GM18870 (cell line): ENCODE measurements at regions not wholly inside any gene's neighbourhood (a gene's known extent, or its start where the extent isn't known, plus 50 kb on each side); places are given as distances from the start of the nearest gene placed in this dataset.

ENCODE experiments used
- ATAC-seq: cut with Tn5 transposase; IDR thresholded peaks from one replicate; pipeline ENCODE4 v1.9.1; 2021; ENCODE audit warnings: moderate library complexity; ENCODE audit not compliant: unreplicated experiment

DNA sequence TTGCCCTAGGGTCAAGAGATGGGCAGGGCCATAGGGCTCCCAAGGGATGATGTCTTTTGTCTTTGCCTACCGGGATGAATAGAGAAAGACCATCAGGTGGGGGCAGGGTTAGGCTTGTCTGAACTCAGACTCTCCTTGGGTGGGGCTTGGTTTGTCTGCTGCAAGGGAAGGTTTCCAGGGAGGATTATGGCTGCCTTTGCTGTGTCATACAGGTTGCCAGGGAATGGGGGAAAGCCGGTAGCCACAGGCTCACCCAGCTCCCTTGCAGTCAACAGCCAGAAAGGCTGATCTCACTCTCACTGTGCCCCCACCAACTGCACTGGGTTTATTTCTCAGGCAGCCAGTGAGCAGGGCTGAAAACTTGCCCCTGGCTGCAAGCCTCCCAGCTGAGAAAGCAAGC, 253.2 kb downstream of the POLR1F start:
- no peak for ATAC-seq

DNA sequence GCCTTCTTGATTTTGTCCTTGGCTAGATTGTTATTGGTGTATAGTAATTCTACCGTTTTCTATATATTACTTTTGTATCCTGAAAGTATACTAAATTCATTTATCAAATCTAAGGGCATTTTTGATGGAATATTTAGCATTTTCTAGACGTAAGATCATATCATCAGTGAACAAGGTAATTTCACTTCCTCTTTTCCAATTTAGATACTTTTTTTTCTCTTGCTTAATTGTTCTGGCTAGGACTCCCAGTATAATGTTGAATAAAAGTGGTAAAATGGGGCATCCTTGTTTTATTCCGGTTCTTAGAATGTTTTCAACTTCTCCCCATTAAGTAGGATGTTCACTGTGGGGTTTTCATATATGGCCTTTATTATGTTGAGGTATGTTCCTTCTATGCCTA, 260.7 kb downstream of the POLR1F start:
- no peak for ATAC-seq

DNA sequence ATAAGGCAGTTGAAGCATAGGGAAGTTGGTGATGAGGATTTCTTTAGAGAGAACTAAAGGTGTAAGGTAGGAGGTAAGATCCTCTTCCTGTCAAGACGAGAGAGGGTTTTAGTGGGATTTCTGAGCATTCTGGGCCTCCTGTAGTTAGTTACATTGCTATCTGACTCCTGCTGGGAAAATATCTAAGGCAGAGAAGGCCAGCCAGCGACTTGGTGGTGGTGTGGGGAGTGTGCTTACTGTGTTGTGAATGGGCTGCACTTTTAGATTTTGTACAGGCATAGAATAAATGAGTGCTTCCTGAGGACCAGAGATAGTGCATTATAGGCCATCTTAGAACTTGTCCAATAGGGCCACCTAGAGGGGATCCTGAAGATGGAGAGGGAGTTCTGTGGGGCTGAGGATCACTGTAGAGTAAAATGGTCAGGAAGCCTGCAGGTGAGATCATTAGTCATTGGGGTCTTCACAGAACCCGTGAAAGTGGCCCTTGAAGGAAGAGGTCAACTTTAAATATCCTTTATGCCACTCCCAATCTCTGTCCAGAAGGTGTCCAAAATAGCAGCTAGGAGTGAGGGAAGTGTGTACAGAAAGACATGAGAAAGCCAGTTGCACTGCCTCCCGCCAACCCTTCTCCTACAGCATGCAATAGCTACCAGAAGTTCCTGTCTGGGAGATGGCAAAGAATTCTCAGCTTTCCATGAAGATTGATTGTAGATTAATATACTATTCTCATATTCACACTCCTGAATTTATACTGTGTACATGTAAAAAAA, 266.6 kb downstream of the POLR1F start:
- ATAC-seq = no peak

DNA sequence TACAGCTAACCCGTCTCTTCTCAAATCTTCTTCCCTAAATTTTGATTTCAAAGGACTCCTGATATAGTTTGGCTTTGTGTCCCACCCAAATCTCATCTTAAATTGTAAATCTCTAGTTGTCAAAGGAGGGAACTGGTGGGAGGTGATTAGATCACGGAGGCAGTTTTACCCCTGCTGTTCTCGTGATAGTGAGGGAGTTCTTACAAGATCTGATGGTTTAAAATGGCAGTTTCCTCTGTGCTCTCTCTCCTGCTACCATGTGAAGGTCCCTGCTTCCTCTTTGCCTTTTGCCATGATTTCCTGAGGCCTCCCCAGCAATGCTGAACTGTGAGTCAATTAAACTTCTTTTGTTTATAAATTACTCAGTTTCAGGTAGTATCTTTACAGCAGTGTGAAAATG, 269.3 kb downstream of the POLR1F start:
- ATAC-seq = no peak

DNA sequence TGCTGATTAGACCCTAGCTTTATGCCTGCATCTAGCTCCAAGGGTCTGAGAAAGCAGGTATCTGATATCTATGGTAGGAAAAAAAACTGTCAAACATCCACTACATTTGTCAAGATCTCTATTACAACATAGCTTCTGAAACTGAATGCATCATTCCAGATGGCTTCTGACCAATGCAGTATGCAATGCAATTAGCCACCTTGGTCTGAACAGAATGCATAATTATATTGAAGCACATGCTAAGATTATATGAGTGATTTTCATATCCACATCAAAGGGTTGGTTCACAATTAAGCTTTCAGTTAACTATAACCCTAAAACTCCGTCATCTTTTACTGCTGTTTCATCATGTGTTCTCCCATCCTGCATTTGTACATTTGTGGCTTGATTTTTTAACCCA, 271.4 kb downstream of the POLR1F start:
- no peak for ATAC-seq

DNA sequence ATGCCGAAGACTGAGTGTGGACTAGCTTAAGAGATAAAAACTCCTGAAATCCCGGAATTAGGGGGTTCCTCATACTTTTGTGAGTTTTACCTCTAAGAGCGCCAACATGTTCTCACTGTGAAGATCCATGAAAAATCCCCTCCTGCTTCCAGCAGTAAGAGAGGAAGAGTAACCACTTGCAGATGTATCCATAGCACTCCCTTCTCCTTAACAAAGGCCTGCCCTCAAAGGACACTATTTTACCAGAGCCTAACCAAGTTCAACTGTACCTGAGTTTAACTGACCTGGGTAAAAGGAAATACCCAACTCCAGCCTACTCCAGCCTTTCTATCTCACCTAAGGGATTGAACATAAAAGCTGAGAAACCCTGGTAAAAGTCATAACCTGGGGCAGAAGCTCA, 280.9 kb downstream of the POLR1F start:
- ATAC-seq = no peak

DNA sequence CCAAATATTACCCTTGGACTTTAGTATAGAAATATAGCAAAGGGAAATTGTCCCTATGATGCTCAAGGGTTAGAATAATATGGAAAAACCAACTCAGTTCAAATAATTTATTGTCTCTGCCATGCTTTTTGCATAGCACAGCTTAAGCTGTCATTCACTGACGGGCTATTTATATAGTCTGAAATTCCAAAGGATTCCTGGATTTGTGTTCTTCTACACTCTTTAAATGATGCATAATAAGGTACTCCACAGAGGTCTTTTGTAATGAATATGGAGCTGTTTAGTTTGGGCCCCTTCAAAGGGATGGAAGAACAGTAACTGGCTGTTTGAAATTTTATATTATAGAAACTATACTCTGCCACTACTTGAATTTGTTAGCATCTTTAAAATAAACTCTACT, 276.6 kb upstream of the FERD3L start:
- ATAC-seq = no peak

DNA sequence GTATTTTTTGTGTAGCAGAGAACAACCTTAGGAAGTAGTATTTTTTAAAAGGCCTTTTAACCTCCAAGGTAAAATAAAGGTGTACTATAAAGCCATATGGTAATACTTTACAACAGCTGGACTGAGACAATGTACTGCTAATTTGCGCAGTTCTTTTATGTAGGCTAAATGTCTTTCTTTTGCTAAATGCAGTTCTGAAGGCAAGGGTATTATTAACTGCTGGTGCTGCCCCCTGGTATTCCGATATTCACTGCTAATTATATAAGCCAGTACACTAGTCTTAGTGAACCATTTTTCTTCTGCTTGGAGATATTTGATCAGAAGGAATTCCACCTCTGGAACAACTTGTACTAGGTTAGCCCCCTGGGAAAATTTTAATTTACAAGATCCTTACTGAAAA, 272.0 kb upstream of the FERD3L start:
- ATAC-seq = no peak

DNA sequence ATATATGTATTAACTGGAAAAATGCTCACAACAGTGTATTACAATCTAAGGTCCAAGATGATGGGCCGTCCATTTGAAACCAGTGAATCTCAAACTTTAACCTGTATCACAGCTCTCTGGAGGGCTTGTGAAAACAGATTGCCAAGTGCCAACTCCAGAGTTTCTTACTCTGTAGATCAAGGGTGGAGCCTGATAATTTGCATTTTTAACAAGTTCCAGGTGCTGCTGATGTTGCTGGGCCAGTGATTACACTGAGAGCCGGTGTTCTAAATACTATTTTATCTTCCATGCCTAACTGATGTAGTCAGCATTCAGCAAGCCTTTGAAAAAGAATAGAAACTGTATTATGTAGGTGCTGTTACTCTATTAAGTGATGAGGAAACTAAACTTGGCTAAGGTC, 269.9 kb upstream of the FERD3L start:
- no peak for ATAC-seq

DNA sequence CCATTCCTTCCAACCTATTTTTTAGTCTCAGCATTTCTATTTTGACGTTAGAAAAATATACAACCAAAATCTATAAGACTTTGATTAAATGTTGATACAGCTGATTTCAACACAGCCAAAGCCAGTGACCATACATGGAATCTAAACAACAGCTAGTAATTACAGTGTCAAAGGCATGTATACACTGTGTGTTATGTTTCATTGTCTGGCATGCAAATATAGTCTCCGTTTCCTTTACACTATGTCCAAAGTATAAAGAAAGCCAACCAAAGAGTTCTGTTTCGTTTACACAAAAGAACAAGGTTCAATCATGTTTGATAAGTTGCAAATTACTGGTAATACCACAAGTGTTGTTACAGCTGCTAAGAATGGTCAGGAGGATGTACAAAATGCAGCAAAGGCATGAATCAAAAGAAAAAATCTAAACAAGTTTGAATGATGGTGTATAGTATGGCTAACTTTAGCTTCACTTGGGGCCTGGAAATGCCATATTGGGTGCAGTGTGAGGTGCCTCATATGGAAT, 268.3 kb upstream of the FERD3L start:
- no peak for ATAC-seq

DNA sequence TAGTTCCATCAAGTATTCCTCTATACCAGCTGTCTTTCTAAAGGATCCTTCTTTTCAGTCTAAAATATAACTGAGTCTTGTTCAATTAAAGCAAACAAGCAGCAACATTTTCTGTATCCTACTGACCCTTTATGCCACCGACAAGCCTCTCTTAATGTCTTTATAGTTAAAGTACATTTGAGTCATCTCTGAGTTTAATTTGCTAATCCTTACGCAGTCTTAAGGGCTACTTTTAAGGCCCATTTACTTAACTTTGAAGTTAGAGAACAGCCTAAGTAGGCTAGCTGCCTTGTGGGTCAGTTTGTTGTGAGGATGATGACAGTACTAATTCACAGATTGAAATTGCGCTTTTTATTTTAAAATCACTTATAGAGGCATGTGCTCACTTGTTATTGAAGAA, 265.5 kb upstream of the FERD3L start:
- no peak for ATAC-seq

DNA sequence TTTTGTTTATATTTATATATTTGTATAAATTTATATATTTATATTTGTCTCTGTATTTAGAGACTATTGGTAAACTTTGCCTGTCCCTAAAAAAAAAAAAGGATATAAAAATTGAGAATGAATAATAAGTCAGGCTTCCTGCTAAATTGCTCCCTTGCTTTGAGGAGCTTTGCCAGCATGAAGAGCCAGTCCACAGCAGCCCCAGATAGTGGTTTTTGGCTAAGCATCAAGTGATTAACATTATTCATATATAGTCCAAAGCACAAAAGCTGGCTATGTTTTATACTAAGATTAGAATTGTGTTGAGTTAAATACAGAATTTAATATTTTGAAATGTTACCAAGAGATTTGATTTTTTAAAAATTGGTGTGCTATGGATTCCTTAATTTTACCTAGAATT, 264.9 kb upstream of the FERD3L start:
- no peak for ATAC-seq

DNA sequence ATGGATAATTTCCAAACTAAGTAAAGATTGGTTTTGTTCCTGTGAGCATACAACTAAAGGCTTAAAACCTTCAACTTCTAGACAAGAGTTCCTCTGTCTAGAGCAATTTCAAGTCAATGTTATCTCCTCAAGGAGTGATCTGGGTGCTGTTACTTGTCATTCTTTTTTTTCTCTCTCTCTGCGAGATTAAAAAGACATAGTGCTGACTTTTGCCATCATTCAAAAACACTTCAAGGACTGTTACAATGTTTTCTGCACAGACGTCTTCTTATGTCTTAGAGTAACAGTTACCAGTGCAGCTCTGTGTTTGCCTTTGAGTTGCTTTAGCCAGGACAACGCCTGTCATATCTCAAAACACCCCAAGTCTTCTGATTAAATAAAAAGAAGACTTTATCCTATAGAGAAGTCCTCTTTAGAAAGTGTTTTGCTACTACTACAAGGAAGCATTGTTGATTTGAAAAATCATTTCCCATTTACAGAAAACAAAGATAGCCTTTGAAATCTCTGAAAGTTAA, 263.5 kb upstream of the FERD3L start:
- ATAC-seq = no peak

DNA sequence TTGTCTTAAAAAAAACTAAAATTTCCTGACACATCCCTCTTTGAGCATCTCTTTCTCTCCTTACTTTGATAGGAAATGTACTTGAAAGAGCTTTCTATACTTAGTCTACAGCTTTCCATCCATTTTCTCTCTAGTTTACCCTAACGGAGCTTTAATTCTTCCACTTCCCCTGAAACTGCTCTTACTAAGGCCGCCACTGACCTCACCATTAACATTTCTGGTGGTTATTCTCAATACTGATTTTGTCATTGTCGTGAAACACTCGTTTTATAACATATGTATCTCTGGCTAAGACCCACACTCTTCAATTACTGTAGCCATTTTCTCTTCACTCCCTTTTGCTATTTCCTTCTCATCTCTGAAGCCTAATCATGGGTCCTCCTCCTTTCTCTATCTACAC, 262.0 kb upstream of the FERD3L start:
- ATAC-seq = no peak

DNA sequence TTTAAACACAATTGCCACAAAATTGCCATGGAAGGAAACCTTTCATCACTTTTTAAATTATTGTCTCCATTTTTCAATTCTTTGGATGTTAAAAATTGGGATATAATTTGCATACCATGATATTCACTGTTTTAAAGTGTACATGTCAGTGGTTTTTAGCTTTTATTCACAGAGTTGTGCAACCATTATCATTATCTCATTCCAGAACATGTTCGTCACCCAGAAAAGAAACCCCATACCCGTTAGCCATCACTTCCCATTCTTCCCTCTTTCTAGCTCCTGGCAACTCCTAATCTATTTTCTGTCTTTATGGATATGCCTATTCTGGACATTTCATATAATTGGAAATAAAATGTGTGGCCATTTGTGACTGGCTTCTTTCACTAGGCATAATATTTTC, 260.3 kb upstream of the FERD3L start:
- ATAC-seq = no peak

DNA sequence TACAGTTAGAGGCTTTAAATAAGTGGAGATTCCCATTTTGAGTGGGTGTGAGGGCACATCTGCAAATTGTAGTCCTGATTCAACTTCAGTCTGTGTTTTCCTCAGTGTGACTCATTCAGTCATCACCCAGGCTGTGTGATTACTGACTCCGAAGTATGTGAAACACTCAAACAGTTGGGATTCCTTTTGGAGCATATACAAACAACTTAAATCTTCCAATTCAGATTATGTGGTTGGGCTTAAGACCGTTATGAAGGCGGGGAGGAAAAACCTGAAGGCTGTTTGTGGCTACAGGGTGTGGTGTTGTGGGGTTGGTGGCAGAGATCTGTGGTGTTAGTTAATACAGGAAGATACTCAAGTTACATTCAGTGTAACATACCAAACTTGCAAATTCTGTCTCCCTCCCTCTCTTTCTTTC, 259.7 kb upstream of the FERD3L start:
- ATAC-seq = no peak

DNA sequence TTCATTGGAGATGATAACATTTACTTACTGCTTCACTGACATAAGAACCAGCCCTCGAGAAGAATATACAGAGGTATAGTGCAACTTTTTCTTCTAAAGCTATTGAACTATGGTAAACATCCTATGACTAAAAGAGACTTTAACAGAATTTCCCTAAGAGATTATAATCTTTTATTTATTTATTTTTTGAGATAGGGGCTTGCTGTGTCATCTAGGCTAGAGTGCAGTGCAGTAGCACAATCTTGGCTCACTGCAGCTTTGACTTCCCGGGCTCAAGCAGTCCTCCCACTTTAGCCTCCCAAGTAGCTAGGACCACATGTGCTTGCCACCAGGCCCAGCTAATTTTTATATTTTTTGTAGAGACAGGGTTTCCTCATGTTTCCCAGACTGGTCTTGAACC, 258.5 kb upstream of the FERD3L start:
- no peak for ATAC-seq

DNA sequence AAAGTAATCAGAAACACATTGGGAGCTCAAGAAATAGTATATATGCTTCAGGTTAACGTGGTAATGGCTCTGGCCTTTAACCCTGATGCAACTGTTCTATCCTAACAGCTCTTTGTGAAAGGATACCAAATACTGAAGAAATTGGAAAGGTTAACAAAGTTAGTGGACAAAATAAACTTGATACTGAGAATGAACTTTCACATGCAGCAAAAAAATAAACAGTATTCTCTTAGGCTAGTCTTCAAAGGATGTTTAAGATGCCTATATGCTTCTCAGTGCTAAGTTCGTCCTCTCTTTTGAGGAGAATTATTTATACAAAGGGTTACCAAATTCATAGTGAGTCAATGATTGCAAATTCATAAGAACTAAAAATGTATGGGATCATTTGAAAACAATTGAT, 256.2 kb upstream of the FERD3L start:
- ATAC-seq = no peak

DNA sequence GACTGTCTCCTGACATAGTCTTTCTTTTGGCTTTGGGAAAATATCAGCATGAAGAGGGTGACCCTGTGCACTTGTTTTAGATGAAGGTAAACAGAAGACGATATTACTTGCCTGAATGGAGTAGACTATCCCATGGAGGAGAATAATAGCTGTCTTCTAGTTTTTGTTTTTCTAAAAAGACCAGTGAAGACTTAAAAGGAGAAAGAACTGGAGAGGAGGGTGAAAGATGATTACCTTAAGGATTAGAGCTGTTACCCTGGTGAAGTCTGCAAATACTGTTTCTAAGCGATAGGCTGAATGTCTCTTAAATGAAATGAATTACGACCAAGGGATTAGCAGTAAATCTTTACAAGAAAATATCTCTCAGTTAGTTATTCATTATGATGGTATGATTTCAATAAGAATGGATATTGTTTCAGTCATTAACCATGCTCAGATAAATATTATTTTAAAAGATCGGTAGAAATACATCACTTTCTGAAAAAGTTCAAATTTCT, 255.6 kb upstream of the FERD3L start:
- ATAC-seq = no peak

DNA sequence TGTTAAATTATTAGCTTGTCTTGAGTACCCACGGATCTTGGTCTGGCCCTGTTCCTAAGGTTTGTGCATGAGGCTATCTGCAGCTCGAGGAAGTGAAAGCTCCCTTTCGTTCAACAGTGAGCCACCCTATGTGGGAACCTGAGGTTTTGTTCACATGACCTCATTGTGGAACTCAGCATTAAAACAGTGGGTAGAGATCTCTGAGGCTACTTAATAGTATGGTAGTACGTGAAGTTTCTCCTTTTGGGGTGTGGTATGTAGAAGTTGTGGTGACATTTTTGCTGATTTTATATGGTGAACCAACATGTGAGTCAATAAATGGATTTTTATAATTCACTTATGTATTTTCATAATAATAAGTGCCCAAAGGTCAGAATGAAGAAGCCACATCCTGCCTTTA, 252.7 kb upstream of the FERD3L start:
- ATAC-seq = peak; percentile 57

DNA sequence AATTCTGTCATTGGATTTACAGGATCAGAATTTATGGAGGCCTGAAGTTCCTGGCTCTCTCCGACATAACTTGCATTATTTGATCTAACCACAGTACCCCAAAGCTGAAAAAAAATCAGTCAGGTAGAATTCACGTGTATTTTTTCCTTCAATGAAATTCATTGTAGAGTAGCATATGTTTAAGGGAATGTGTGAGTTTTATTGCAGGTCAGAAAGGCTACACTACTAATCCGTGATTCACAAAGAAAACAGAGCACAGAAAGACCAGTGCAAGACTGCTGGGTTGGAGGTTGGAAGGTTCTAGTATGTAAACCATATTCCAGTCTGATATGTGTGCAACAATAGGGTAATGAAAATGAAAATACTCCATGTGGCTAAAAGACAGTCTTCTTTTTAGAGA, 247.0 kb upstream of the FERD3L start:
- ATAC-seq = no peak

DNA sequence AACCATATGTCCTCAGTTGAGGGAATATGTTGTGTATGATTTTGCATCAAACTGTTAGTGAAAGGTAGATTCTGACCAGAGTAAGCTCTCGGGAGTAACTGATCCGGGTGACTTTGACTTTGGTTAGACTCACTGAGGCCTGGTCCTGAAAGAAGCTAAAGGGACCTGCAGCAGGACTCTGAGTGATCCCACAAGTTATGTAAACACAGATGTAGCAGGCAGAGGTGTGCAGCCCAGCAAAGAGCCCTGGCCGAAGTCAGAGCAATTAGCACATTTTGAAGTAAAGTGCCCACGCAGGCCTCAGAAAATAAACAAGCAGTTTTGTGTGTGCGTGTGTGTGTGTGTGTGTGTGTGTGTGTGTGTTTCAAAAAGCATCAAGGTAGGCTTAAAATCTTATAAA, 245.6 kb upstream of the FERD3L start:
- ATAC-seq = no peak

DNA sequence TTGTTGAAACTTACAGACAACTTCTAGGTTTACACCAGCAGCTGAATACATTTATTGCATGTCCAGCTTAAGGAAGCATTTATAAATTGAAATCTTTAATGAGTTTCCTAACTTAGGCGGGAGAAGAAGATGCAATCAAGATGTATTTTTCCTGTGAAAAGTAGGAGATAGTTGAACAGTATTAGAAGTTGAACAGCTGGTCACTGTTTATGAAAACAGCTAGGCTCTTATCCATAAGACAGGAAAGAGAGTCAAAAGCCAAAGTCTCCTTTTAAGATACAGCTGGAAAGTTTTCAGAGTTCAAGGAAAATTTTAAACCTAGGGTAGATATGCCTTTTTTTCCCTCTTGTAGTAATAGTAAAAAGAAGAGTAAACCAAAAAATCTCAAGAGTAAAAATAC, 236.1 kb upstream of the FERD3L start:
- no peak for ATAC-seq
